ENCODE measurements at regions not wholly inside any gene's neighbourhood (a gene's known extent, or its start where the extent isn't known, plus 50 kb on each side); places are given as distances from the start of the nearest gene placed in this dataset.
"Not testable (repeated sequence)": the region's sequence is repeated elsewhere in the genome, so short reads cannot be mapped to it uniquely, and the experiment has no call there.

GRCh38 chr12:74393272-74393671 is 144.4 kb upstream of the ATXN7L3B start:
- Histone ChIP-seq H3K4me1 (ENCODE audit: insufficient read depth, low read length) (no peaks in the 10 kb centered on the region), H3K27ac (ENCODE audit: low read depth, low read length) (no peak overlapping the region), H3K4me2 (ENCODE audit: insufficient read depth, low read length) (no peak overlapping the region), H3K79me2 (ENCODE audit: insufficient read depth, low read length) (no peaks in the 10 kb centered on the region), H3K27me3 (ENCODE audit: insufficient read depth, low read length) (no peaks in the 10 kb centered on the region), H4K20me1 (ENCODE audit: insufficient read depth, low read length) (no peaks in the 10 kb centered on the region), H3K9me3 (ENCODE audit: low read depth, low read length) (no peaks in the 10 kb centered on the region), H3K36me3 (ENCODE audit: insufficient read depth, low read length) (no peaks in the 10 kb centered on the region), H2AFZ (ENCODE audit: low read length) (no peak overlapping the region), H3K4me3 (ENCODE audit: insufficient read depth, low read length) (no peak overlapping the region)
- no peak for DNase-seq (ENCODE audit: insufficient read length, low spot score, missing footprints)
- TF ChIP-seq, protein P1, sequence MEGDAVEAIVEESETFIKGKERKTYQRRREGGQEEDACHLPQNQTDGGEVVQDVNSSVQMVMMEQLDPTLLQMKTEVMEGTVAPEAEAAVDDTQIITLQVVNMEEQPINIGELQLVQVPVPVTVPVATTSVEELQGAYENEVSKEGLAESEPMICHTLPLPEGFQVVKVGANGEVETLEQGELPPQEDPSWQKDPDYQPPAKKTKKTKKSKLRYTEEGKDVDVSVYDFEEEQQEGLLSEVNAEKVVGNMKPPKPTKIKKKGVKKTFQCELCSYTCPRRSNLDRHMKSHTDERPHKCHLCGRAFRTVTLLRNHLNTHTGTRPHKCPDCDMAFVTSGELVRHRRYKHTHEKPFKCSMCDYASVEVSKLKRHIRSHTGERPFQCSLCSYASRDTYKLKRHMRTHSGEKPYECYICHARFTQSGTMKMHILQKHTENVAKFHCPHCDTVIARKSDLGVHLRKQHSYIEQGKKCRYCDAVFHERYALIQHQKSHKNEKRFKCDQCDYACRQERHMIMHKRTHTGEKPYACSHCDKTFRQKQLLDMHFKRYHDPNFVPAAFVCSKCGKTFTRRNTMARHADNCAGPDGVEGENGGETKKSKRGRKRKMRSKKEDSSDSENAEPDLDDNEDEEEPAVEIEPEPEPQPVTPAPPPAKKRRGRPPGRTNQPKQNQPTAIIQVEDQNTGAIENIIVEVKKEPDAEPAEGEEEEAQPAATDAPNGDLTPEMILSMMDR (IDR thresholded peaks at IDR 0.05; ENCODE audit: extremely low read depth, low read depth, low read length): no peak

DNA sequence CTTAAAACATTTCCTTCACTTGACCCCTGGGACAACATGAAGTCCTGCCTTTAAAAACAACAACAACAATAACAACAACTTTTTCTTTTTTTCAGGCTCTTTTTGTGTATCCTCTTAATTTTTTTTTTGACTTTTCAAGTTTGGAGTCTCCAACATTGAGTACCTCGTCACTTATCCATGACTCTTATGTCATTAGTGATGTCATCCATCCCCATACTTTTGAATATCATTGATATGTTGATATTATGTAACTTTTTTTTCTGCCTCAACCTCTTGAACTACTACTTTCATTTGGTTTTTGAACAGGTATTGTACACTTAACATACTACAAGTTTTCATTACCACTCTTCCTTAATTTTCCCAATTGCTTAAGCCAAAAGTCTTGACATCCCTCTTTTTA is 143.0 kb upstream of the ATXN7L3B start:
- H4K20me1 ChIP-seq (ENCODE audit: insufficient read depth, low read length): no peaks in the 10 kb centered on the region
- H3K36me3 ChIP-seq (ENCODE audit: insufficient read depth, low read length): no peaks in the 10 kb centered on the region
- H3K27me3 ChIP-seq (ENCODE audit: insufficient read depth, low read length): no peaks in the 10 kb centered on the region
- no peaks in the 10 kb centered on the region for H3K9me3 ChIP-seq (ENCODE audit: low read depth, low read length)
- TF ChIP-seq, protein P1 (IDR thresholded peaks at IDR 0.05; ENCODE audit: extremely low read depth, low read depth, low read length): no peak
- H3K4me3 ChIP-seq (ENCODE audit: insufficient read depth, low read length): no peak overlapping the region
- DNase-seq (ENCODE audit: insufficient read length, low spot score, missing footprints): no peak
- no peak overlapping the region for H2AFZ ChIP-seq (ENCODE audit: low read length)
- H3K27ac ChIP-seq (ENCODE audit: low read depth, low read length): no peak overlapping the region
- H3K79me2 ChIP-seq (ENCODE audit: insufficient read depth, low read length): no peaks in the 10 kb centered on the region
- no peak overlapping the region for H3K4me2 ChIP-seq (ENCODE audit: insufficient read depth, low read length)
- H3K4me1 ChIP-seq (ENCODE audit: insufficient read depth, low read length): no peaks in the 10 kb centered on the region

- Histone ChIP-seq H3K4me2 (ENCODE audit: insufficient read depth, low read length) (no peak overlapping the region), H3K36me3 (ENCODE audit: insufficient read depth, low read length) (no peaks in the 10 kb centered on the region), H3K4me3 (ENCODE audit: insufficient read depth, low read length) (no peak overlapping the region), H3K79me2 (ENCODE audit: insufficient read depth, low read length) (no peaks in the 10 kb centered on the region), H3K9me3 (ENCODE audit: low read depth, low read length) (no peaks in the 10 kb centered on the region), H3K4me1 (ENCODE audit: insufficient read depth, low read length) (no peaks in the 10 kb centered on the region), H4K20me1 (ENCODE audit: insufficient read depth, low read length) (no peaks in the 10 kb centered on the region), H2AFZ (ENCODE audit: low read length) (no peak overlapping the region), H3K27me3 (ENCODE audit: insufficient read depth, low read length) (no peaks in the 10 kb centered on the region), H3K27ac (ENCODE audit: low read depth, low read length) (no peak overlapping the region)
- TF ChIP-seq, protein P1 (IDR thresholded peaks at IDR 0.05; ENCODE audit: extremely low read depth, low read depth, low read length): no peak
- no peak for DNase-seq (ENCODE audit: insufficient read length, low spot score, missing footprints)
These were observed 136.6 kb upstream of the ATXN7L3B start for GRCh38 chr12:74401035-74401434.

DNA sequence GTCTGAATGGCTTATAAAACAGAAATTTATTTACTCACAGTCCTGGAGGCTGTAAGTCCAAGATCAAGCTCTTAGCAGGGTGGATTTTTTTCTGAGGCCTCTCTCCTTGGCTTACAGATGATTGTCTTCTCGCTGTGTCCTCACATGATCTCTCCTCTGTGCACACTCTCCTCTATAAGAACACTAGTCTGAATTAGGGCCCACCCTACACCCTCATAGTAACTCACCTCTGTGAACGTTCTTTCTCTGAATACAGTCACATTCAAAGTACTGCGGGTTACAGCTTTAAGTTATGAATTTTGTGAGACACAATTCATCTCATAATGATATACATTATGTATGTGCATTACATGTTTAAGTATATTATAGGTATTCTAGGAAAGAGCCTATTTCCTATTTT is 135.7 kb upstream of the ATXN7L3B start:
- Histone ChIP-seq H3K36me3 (ENCODE audit: insufficient read depth, low read length) (no peaks in the 10 kb centered on the region), H3K9me3 (ENCODE audit: low read depth, low read length) (no peaks in the 10 kb centered on the region), H3K4me1 (ENCODE audit: insufficient read depth, low read length) (no peaks in the 10 kb centered on the region), H3K27me3 (ENCODE audit: insufficient read depth, low read length) (no peaks in the 10 kb centered on the region), H3K27ac (ENCODE audit: low read depth, low read length) (no peak overlapping the region), H3K4me2 (ENCODE audit: insufficient read depth, low read length) (no peak overlapping the region), H3K79me2 (ENCODE audit: insufficient read depth, low read length) (no peaks in the 10 kb centered on the region), H3K4me3 (ENCODE audit: insufficient read depth, low read length) (no peak overlapping the region), H2AFZ (ENCODE audit: low read length) (no peak overlapping the region), H4K20me1 (ENCODE audit: insufficient read depth, low read length) (no peaks in the 10 kb centered on the region)
- TF ChIP-seq, protein P1 (IDR thresholded peaks at IDR 0.05; ENCODE audit: extremely low read depth, low read depth, low read length): no peak
- DNase-seq (ENCODE audit: insufficient read length, low spot score, missing footprints): no peak

- not testable (repeated sequence) for H2AFZ ChIP-seq (ENCODE audit: low read length); H3K4me1 ChIP-seq (ENCODE audit: insufficient read depth, low read length); H4K20me1 ChIP-seq (ENCODE audit: insufficient read depth, low read length); H3K79me2 ChIP-seq (ENCODE audit: insufficient read depth, low read length); H3K27ac ChIP-seq (ENCODE audit: low read depth, low read length); H3K4me3 ChIP-seq (ENCODE audit: insufficient read depth, low read length); H3K9me3 ChIP-seq (ENCODE audit: low read depth, low read length); H3K36me3 ChIP-seq (ENCODE audit: insufficient read depth, low read length); DNase-seq (ENCODE audit: insufficient read length, low spot score, missing footprints); H3K27me3 ChIP-seq (ENCODE audit: insufficient read depth, low read length); H3K4me2 ChIP-seq (ENCODE audit: insufficient read depth, low read length)
These were observed 134.5 kb upstream of the ATXN7L3B start for GRCh38 chr12:74403221-74403470.

Data from osteoblast (primary cell).